Activated naive CD4-positive, alpha-beta T cell treated with anti-CD3 and anti-CD28 coated beads, Interleukin-2, amount 10 ng/mL, durations not matched to agents 7 days and 5 days (primary cell): ENCODE measurements at regions not wholly inside any gene's neighbourhood (a gene's known extent, or its start where the extent isn't known, plus 50 kb on each side); places are given as distances from the start of the nearest gene placed in this dataset.

Source experiments
- CTCF ChIA-PET: fragments of 350-600 bp; sonication (Branson Sonifier 250); formaldehyde crosslinking; loops from one replicate; lab custom pipeline; 2021; ENCODE audit warnings: antibody characterized with exemption; lab: Charles Lee
- DNase-seq: peaks from one replicate; pipeline ENCODE4 v3.0.0-alpha.2; 2020
- H3K27ac Mint-ChIP-seq: one replicate; pipeline ENCODE4 v1.8.0; 2021; ENCODE audit warnings: mild to moderate bottlenecking, moderate library complexity, mixed read lengths
- H3K27me3 Mint-ChIP-seq: one replicate; pipeline ENCODE4 v1.8.0; 2021; ENCODE audit warnings: mild to moderate bottlenecking, mixed read lengths
- H3K36me3 Mint-ChIP-seq: one replicate; pipeline ENCODE4 v1.8.0; 2021; ENCODE audit warnings: mixed read lengths
- H3K4me1 Mint-ChIP-seq: one replicate; pipeline ENCODE4 v1.8.0; 2021; ENCODE audit warnings: mixed read lengths
- H3K4me3 Mint-ChIP-seq: one replicate; pipeline ENCODE4 v1.8.0; 2021; ENCODE audit warnings: mild to moderate bottlenecking, moderate library complexity, mixed read lengths
- H3K9me3 Mint-ChIP-seq: one replicate; pipeline ENCODE4 v1.8.0; 2021; ENCODE audit warnings: mixed read lengths

GRCh38 chrX:23168291-23168690, 166.4 kb upstream of the PTCHD1 start:
- CTCF ChIA-PET, result no interaction called here
- no peaks in the 10 kb centered on the region for H3K9me3 Mint-ChIP-seq
- no peak overlapping the region for H3K27ac Mint-ChIP-seq
- no peaks in the 10 kb centered on the region for H3K27me3 Mint-ChIP-seq
- no peak overlapping the region for H3K4me3 Mint-ChIP-seq
- DNase-seq, result no peak
- H3K4me1 Mint-ChIP-seq, result no peaks in the 10 kb centered on the region
- H3K36me3 Mint-ChIP-seq, result no peaks in the 10 kb centered on the region

- no peak for DNase-seq
- CTCF ChIA-PET, result no interaction called here
- H3K9me3 Mint-ChIP-seq, result no peaks in the 10 kb centered on the region
- no peak overlapping the region for H3K27ac Mint-ChIP-seq
- no peaks in the 10 kb centered on the region for H3K36me3 Mint-ChIP-seq
- no peaks in the 10 kb centered on the region for H3K27me3 Mint-ChIP-seq
- no peaks in the 10 kb centered on the region for H3K4me1 Mint-ChIP-seq
- no peak overlapping the region for H3K4me3 Mint-ChIP-seq
These were observed 148.7 kb upstream of the PTCHD1 start for GRCh38 chrX:23185951-23186350.

- CTCF ChIA-PET, result no interaction called here
- Mint-ChIP-seq H3K27me3 (no peaks in the 10 kb centered on the region), H3K9me3 (no peaks in the 10 kb centered on the region), H3K36me3 (no peaks in the 10 kb centered on the region), H3K4me3 (no peak overlapping the region), H3K27ac (no peak overlapping the region), H3K4me1 (no peaks in the 10 kb centered on the region)
- no peak for DNase-seq
These were observed 146.8 kb upstream of the PTCHD1 start for GRCh38 chrX:23187819-23188218.

- Mint-ChIP-seq H3K27me3 (no peaks in the 10 kb centered on the region), H3K4me3 (no peak overlapping the region), H3K4me1 (no peaks in the 10 kb centered on the region), H3K36me3 (no peaks in the 10 kb centered on the region), H3K9me3 (no peaks in the 10 kb centered on the region), H3K27ac (no peak overlapping the region)
- DNase-seq, result no peak
- CTCF ChIA-PET, result no interaction called here
These were observed 139.6 kb upstream of the PTCHD1 start for GRCh38 chrX:23194885-23195554.

- H3K9me3 Mint-ChIP-seq, result no peaks in the 10 kb centered on the region
These were observed 138.9 kb upstream of the PTCHD1 start for GRCh38 chrX:23195761-23196160.

GRCh38 chrX:23201706-23202105, 132.9 kb upstream of the PTCHD1 start:
- H3K4me3 Mint-ChIP-seq, result no peak overlapping the region
- no peaks in the 10 kb centered on the region for H3K36me3 Mint-ChIP-seq
- DNase-seq, result no peak
- H3K4me1 Mint-ChIP-seq, result no peaks in the 10 kb centered on the region
- no peak overlapping the region for H3K27ac Mint-ChIP-seq
- no peaks in the 10 kb centered on the region for H3K27me3 Mint-ChIP-seq
- CTCF ChIA-PET, result no interaction called here
- H3K9me3 Mint-ChIP-seq, result no peaks in the 10 kb centered on the region

More at GRCh38 chrX:23195761-23196160, 138.9 kb upstream of the PTCHD1 start:
- H3K4me1 Mint-ChIP-seq, result no peaks in the 10 kb centered on the region
- no peaks in the 10 kb centered on the region for H3K36me3 Mint-ChIP-seq
- DNase-seq, result no peak
- no peak overlapping the region for H3K27ac Mint-ChIP-seq
- CTCF ChIA-PET, result no interaction called here
- no peak overlapping the region for H3K4me3 Mint-ChIP-seq
- H3K27me3 Mint-ChIP-seq, result no peaks in the 10 kb centered on the region

- no peaks in the 10 kb centered on the region for H3K27me3 Mint-ChIP-seq
- no peaks in the 10 kb centered on the region for H3K36me3 Mint-ChIP-seq
These were observed 132.3 kb upstream of the PTCHD1 start for GRCh38 chrX:23202326-23202725.

GRCh38 chrX:23223169-23223568, 111.5 kb upstream of the PTCHD1 start:
- no peak overlapping the region for H3K4me3 Mint-ChIP-seq
- H3K9me3 Mint-ChIP-seq, result no peaks in the 10 kb centered on the region
- no peaks in the 10 kb centered on the region for H3K27me3 Mint-ChIP-seq
- H3K4me1 Mint-ChIP-seq, result no peaks in the 10 kb centered on the region
- no peak overlapping the region for H3K27ac Mint-ChIP-seq
- CTCF ChIA-PET, result no interaction called here
- DNase-seq, result no peak
- no peaks in the 10 kb centered on the region for H3K36me3 Mint-ChIP-seq

More at GRCh38 chrX:23202326-23202725, 132.3 kb upstream of the PTCHD1 start:
- Mint-ChIP-seq H3K9me3 (no peaks in the 10 kb centered on the region), H3K4me3 (no peak overlapping the region), H3K4me1 (no peaks in the 10 kb centered on the region), H3K27ac (no peak overlapping the region)
- CTCF ChIA-PET, result no interaction called here
- DNase-seq, result no peak

- no peak overlapping the region for H3K4me3 Mint-ChIP-seq
- no peaks in the 10 kb centered on the region for H3K36me3 Mint-ChIP-seq
- H3K4me1 Mint-ChIP-seq, result no peaks in the 10 kb centered on the region
- CTCF ChIA-PET, result no interaction called here
- H3K27me3 Mint-ChIP-seq, result no peaks in the 10 kb centered on the region
- H3K9me3 Mint-ChIP-seq, result no peaks in the 10 kb centered on the region
- DNase-seq, result no peak
- no peak overlapping the region for H3K27ac Mint-ChIP-seq
These were observed 106.2 kb upstream of the PTCHD1 start for GRCh38 chrX:23228454-23228853.

GRCh38 chrX:23228950-23229448, 105.7 kb upstream of the PTCHD1 start:
- Mint-ChIP-seq H3K27ac (no peak overlapping the region), H3K4me3 (no peak overlapping the region), H3K27me3 (no peaks in the 10 kb centered on the region), H3K4me1 (no peaks in the 10 kb centered on the region), H3K36me3 (no peaks in the 10 kb centered on the region), H3K9me3 (no peaks in the 10 kb centered on the region)
- CTCF ChIA-PET, result no interaction called here
- DNase-seq, result no peak

- Mint-ChIP-seq H3K4me3 (no peak overlapping the region), H3K27me3 (no peaks in the 10 kb centered on the region)
- CTCF ChIA-PET, result no interaction called here
These were observed 99.6 kb upstream of the PTCHD1 start for GRCh38 chrX:23235051-23235450.

GRCh38 chrX:23246001-23246400, 88.6 kb upstream of the PTCHD1 start:
- Mint-ChIP-seq H3K4me3 (no peak overlapping the region), H3K36me3 (no peaks in the 10 kb centered on the region), H3K4me1 (no peaks in the 10 kb centered on the region), H3K27ac (no peak overlapping the region), H3K9me3 (no peaks in the 10 kb centered on the region), H3K27me3 (no peaks in the 10 kb centered on the region)
- CTCF ChIA-PET, result no interaction called here
- DNase-seq, result no peak

More at GRCh38 chrX:23235051-23235450, 99.6 kb upstream of the PTCHD1 start:
- no peaks in the 10 kb centered on the region for H3K4me1 Mint-ChIP-seq
- H3K27ac Mint-ChIP-seq, result no peak overlapping the region
- no peaks in the 10 kb centered on the region for H3K9me3 Mint-ChIP-seq
- H3K36me3 Mint-ChIP-seq, result no peaks in the 10 kb centered on the region
- DNase-seq, result no peak

GRCh38 chrX:23248187-23248586, 86.5 kb upstream of the PTCHD1 start:
- no peaks in the 10 kb centered on the region for H3K27me3 Mint-ChIP-seq
- DNase-seq, result no peak
- H3K4me3 Mint-ChIP-seq, result no peak overlapping the region
- CTCF ChIA-PET, result no interaction called here
- no peak overlapping the region for H3K27ac Mint-ChIP-seq
- H3K4me1 Mint-ChIP-seq, result no peaks in the 10 kb centered on the region
- no peaks in the 10 kb centered on the region for H3K36me3 Mint-ChIP-seq
- H3K9me3 Mint-ChIP-seq, result no peaks in the 10 kb centered on the region

- Mint-ChIP-seq H3K9me3 (no peaks in the 10 kb centered on the region), H3K4me1 (no peaks in the 10 kb centered on the region), H3K27ac (no peak overlapping the region), H3K27me3 (no peaks in the 10 kb centered on the region), H3K36me3 (no peaks in the 10 kb centered on the region), H3K4me3 (no peak overlapping the region)
- CTCF ChIA-PET, result no interaction called here
- no peak for DNase-seq
These were observed 83.6 kb upstream of the PTCHD1 start for GRCh38 chrX:23251043-23251442.

GRCh38 chrX:23263892-23264291, 70.8 kb upstream of the PTCHD1 start:
- no peaks in the 10 kb centered on the region for H3K4me1 Mint-ChIP-seq
- no peak overlapping the region for H3K27ac Mint-ChIP-seq
- no peak overlapping the region for H3K4me3 Mint-ChIP-seq
- no peak for DNase-seq
- H3K36me3 Mint-ChIP-seq, result no peaks in the 10 kb centered on the region
- H3K9me3 Mint-ChIP-seq, result no peaks in the 10 kb centered on the region
- H3K27me3 Mint-ChIP-seq, result no peaks in the 10 kb centered on the region
- CTCF ChIA-PET, result no interaction called here
